WTC11 (cell line): ENCODE measurements at regions not wholly inside any gene's neighbourhood (a gene's known extent, or its start where the extent isn't known, plus 50 kb on each side); places are given as distances from the start of the nearest gene placed in this dataset.
A peak's percentile ranks its signal among the peaks of the same experiment; 100 is the strongest.

Source experiments
- ATAC-seq: fragments of 200-7000 bp; cut with Tn5 transposase; 2 replicates; pipeline ENCODE4 v1.10.0; 2021; ENCODE audit warnings: mild to moderate bottlenecking, moderate library complexity
- CTCF ChIA-PET: fragments of 300-600 bp; sonication (Branson Sonifier 250); formaldehyde crosslinking; loops from one replicate; lab custom pipeline; 2021; ENCODE audit warnings: antibody characterized with exemption; lab: Charles Lee
- POLR2A ChIA-PET: fragments of 350-600 bp; sonication (Branson Sonifier 250); formaldehyde crosslinking; loops from one replicate; lab custom pipeline; 2021; ENCODE audit warnings: antibody characterized with exemption; lab: Charles Lee
- DNase-seq: peaks from one replicate; pipeline ENCODE4 v3.0.0; 2021; ENCODE audit warnings: low spot score
- H3K27ac Mint-ChIP-seq: 2 replicates; pipeline ENCODE4 v1.8.0; 2021; ENCODE audit warnings: mixed read lengths
- H3K27me3 Mint-ChIP-seq: 2 replicates; pipeline ENCODE4 v1.8.0; 2021; ENCODE audit warnings: low read depth, mild to moderate bottlenecking, moderate library complexity, mixed read lengths
- H3K36me3 Mint-ChIP-seq: 2 replicates; pipeline ENCODE4 v1.8.0; 2021; ENCODE audit warnings: mixed read lengths
- H3K4me1 Mint-ChIP-seq: 2 replicates; pipeline ENCODE4 v1.8.0; 2022; ENCODE audit warnings: mixed read lengths
- H3K4me3 Mint-ChIP-seq: 2 replicates; pipeline ENCODE4 v1.8.0; 2021; ENCODE audit warnings: mild to moderate bottlenecking, moderate library complexity, mixed read lengths
- H3K9me3 Mint-ChIP-seq: 2 replicates; pipeline ENCODE4 v1.8.0; 2021; ENCODE audit warnings: mixed read lengths
- CREM ChIP-seq: sonication (generic); formaldehyde crosslinking; IDR thresholded peaks from 2 replicates; pipeline ENCODE4 v1.8.1; 2022; ENCODE audit warnings: mild to moderate bottlenecking, missing genetic modification reagents, moderate library complexity
- MXD4 ChIP-seq: fragments of 250-450 bp; sonication (Bioruptor Pico); IDR thresholded peaks from 2 replicates; pipeline ENCODE4 v1.8.0; 2021; ENCODE audit warnings: mild to moderate bottlenecking, moderate library complexity, borderline replicate concordance
- NFATC4 ChIP-seq: fragments of 250-450 bp; sonication (Bioruptor Pico); IDR thresholded peaks from 2 replicates; pipeline ENCODE4 v1.9.0; 2021; ENCODE audit warnings: mild to moderate bottlenecking
- NFYB ChIP-seq: sonication (generic); formaldehyde crosslinking; conservative IDR thresholded peaks from 2 replicates; pipeline ENCODE4 v1.8.0; 2022; ENCODE audit warnings: low read depth, missing genetic modification reagents
- PRRX2 ChIP-seq: fragments of 250-450 bp; sonication (Bioruptor Pico); IDR thresholded peaks from 2 replicates; pipeline ENCODE4 v1.8.0; 2021; ENCODE audit warnings: mild to moderate bottlenecking
- RELA ChIP-seq: sonication (generic); formaldehyde crosslinking; IDR thresholded peaks from 2 replicates; pipeline ENCODE4 v1.8.1; 2022; ENCODE audit warnings: missing genetic modification reagents, mild to moderate bottlenecking, borderline replicate concordance
- SMAD3 ChIP-seq: sonication (generic); formaldehyde crosslinking; IDR thresholded peaks from 2 replicates; pipeline ENCODE4 v1.8.0; 2022; ENCODE audit warnings: missing genetic modification reagents, mild to moderate bottlenecking, borderline replicate concordance
- SOX15 ChIP-seq: fragments of 250-450 bp; sonication (Bioruptor Pico); IDR thresholded peaks from 2 replicates; pipeline ENCODE4 v1.9.0; 2021; ENCODE audit warnings: mild to moderate bottlenecking
- TEAD1 ChIP-seq: sonication (generic); formaldehyde crosslinking; IDR thresholded peaks from 2 replicates; pipeline ENCODE4 v1.8.0; 2022; ENCODE audit warnings: mild to moderate bottlenecking, missing genetic modification reagents
- ZNF219 ChIP-seq: sonication (generic); formaldehyde crosslinking; IDR thresholded peaks from 2 replicates; pipeline ENCODE4 v1.8.0; 2023; ENCODE audit warnings: missing genetic modification reagents, mild to moderate bottlenecking, borderline replicate concordance
- ZNF263 ChIP-seq: sonication (generic); formaldehyde crosslinking; IDR thresholded peaks from 2 replicates; pipeline ENCODE4 v1.8.1; 2022; ENCODE audit warnings: low read depth, mild to moderate bottlenecking, moderate library complexity, missing genetic modification reagents
- ZNF671 ChIP-seq: fragments of 250-450 bp; sonication (Bioruptor Pico); IDR thresholded peaks from 2 replicates; pipeline ENCODE4 v1.8.0; 2021; ENCODE audit warnings: mild to moderate bottlenecking
- TF ChIP-seq, protein P1 (sequence below): sonication (generic); formaldehyde crosslinking; IDR thresholded peaks from 2 replicates; pipeline ENCODE4 v1.8.0; 2023; ENCODE audit warnings: missing genetic modification reagents, mild to moderate bottlenecking, borderline replicate concordance
- TF ChIP-seq, protein P2 (sequence below): sonication (generic); formaldehyde crosslinking; IDR thresholded peaks from 2 replicates; pipeline ENCODE4 v1.8.0; 2023; ENCODE audit warnings: mild to moderate bottlenecking, missing genetic modification reagents
- TF ChIP-seq, protein P3 (sequence below): fragments of 250-450 bp; sonication (Bioruptor Pico); IDR thresholded peaks from 2 replicates; pipeline ENCODE4 v1.9.0; 2021; ENCODE audit warnings: mild to moderate bottlenecking
- TF ChIP-seq, protein P4 (sequence below): sonication (generic); formaldehyde crosslinking; IDR thresholded peaks from 2 replicates; pipeline ENCODE4 v1.8.0; 2022; ENCODE audit warnings: mild to moderate bottlenecking, missing genetic modification reagents
- TF ChIP-seq, protein P5 (sequence below): sonication (generic); formaldehyde crosslinking; IDR thresholded peaks from 2 replicates; pipeline ENCODE4 v1.8.0; 2022; ENCODE audit warnings: mild to moderate bottlenecking, missing genetic modification reagents
- TF ChIP-seq, protein P6 (sequence below): sonication (generic); formaldehyde crosslinking; IDR thresholded peaks from 2 replicates; pipeline ENCODE4 v1.8.0; 2022; ENCODE audit warnings: mild to moderate bottlenecking, missing genetic modification reagents
- TF ChIP-seq, protein P7 (sequence below): sonication (generic); formaldehyde crosslinking; IDR thresholded peaks from 2 replicates; pipeline ENCODE4 v1.8.1; 2023; ENCODE audit warnings: mild to moderate bottlenecking, missing genetic modification reagents

DNA sequence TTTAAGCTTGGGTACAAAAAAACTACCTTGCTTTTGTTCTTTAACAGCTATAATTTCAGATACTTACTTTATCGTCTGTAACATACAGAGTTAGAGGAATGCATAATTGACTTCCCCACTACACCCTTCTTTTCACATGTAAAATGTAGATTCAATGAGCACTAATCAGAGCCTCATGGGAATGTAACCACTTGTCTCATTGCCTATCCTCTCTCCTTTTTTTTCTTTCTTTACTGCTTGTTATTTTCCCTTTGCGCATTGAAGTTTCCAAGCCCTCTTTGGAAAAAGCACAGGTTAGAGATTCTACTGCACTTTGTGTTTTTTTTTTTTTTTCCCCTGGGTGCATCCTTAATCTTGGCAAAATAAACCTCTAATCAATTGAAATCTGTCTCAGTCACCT lies 965.1 kb upstream of the PABPC4L start:
- CTCF ChIA-PET = no interaction called here
- Mint-ChIP-seq H3K27ac (peak overlapping the region; percentile 73), H3K9me3 (peaks cover 13% of the 10 kb centered on the region), H3K27me3 (no peaks in the 10 kb centered on the region)
- POLR2A ChIA-PET = no interaction called here
- TF ChIP-seq, protein P1, sequence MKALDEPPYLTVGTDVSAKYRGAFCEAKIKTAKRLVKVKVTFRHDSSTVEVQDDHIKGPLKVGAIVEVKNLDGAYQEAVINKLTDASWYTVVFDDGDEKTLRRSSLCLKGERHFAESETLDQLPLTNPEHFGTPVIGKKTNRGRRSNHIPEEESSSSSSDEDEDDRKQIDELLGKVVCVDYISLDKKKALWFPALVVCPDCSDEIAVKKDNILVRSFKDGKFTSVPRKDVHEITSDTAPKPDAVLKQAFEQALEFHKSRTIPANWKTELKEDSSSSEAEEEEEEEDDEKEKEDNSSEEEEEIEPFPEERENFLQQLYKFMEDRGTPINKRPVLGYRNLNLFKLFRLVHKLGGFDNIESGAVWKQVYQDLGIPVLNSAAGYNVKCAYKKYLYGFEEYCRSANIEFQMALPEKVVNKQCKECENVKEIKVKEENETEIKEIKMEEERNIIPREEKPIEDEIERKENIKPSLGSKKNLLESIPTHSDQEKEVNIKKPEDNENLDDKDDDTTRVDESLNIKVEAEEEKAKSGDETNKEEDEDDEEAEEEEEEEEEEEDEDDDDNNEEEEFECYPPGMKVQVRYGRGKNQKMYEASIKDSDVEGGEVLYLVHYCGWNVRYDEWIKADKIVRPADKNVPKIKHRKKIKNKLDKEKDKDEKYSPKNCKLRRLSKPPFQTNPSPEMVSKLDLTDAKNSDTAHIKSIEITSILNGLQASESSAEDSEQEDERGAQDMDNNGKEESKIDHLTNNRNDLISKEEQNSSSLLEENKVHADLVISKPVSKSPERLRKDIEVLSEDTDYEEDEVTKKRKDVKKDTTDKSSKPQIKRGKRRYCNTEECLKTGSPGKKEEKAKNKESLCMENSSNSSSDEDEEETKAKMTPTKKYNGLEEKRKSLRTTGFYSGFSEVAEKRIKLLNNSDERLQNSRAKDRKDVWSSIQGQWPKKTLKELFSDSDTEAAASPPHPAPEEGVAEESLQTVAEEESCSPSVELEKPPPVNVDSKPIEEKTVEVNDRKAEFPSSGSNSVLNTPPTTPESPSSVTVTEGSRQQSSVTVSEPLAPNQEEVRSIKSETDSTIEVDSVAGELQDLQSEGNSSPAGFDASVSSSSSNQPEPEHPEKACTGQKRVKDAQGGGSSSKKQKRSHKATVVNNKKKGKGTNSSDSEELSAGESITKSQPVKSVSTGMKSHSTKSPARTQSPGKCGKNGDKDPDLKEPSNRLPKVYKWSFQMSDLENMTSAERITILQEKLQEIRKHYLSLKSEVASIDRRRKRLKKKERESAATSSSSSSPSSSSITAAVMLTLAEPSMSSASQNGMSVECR (CRISPR knock-in tag) = no peak
- TF ChIP-seq ZNF671 (CRISPR knock-in tag) (no peak), TEAD1 (no peak), RELA (no peak), MXD4 (CRISPR knock-in tag) (no peak), ZNF219 (CRISPR knock-in tag) (no peak), SMAD3 (CRISPR knock-in tag) (no peak), PRRX2 (CRISPR knock-in tag) (no peak), SOX15 (CRISPR knock-in tag) (no peak), NFYB (CRISPR knock-in tag) (no peak), NFATC4 (CRISPR knock-in tag) (no peak), CREM (no peak), ZNF263 (CRISPR knock-in tag) (no peak)
- TF ChIP-seq, protein P2, sequence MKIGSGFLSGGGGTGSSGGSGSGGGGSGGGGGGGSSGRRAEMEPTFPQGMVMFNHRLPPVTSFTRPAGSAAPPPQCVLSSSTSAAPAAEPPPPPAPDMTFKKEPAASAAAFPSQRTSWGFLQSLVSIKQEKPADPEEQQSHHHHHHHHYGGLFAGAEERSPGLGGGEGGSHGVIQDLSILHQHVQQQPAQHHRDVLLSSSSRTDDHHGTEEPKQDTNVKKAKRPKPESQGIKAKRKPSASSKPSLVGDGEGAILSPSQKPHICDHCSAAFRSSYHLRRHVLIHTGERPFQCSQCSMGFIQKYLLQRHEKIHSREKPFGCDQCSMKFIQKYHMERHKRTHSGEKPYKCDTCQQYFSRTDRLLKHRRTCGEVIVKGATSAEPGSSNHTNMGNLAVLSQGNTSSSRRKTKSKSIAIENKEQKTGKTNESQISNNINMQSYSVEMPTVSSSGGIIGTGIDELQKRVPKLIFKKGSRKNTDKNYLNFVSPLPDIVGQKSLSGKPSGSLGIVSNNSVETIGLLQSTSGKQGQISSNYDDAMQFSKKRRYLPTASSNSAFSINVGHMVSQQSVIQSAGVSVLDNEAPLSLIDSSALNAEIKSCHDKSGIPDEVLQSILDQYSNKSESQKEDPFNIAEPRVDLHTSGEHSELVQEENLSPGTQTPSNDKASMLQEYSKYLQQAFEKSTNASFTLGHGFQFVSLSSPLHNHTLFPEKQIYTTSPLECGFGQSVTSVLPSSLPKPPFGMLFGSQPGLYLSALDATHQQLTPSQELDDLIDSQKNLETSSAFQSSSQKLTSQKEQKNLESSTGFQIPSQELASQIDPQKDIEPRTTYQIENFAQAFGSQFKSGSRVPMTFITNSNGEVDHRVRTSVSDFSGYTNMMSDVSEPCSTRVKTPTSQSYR (CRISPR knock-in tag) = no peak
- TF ChIP-seq, protein P3, sequence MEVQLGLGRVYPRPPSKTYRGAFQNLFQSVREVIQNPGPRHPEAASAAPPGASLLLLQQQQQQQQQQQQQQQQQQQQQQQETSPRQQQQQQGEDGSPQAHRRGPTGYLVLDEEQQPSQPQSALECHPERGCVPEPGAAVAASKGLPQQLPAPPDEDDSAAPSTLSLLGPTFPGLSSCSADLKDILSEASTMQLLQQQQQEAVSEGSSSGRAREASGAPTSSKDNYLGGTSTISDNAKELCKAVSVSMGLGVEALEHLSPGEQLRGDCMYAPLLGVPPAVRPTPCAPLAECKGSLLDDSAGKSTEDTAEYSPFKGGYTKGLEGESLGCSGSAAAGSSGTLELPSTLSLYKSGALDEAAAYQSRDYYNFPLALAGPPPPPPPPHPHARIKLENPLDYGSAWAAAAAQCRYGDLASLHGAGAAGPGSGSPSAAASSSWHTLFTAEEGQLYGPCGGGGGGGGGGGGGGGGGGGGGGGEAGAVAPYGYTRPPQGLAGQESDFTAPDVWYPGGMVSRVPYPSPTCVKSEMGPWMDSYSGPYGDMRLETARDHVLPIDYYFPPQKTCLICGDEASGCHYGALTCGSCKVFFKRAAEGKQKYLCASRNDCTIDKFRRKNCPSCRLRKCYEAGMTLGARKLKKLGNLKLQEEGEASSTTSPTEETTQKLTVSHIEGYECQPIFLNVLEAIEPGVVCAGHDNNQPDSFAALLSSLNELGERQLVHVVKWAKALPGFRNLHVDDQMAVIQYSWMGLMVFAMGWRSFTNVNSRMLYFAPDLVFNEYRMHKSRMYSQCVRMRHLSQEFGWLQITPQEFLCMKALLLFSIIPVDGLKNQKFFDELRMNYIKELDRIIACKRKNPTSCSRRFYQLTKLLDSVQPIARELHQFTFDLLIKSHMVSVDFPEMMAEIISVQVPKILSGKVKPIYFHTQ (CRISPR knock-in tag) = no peak
- TF ChIP-seq, protein P4, sequence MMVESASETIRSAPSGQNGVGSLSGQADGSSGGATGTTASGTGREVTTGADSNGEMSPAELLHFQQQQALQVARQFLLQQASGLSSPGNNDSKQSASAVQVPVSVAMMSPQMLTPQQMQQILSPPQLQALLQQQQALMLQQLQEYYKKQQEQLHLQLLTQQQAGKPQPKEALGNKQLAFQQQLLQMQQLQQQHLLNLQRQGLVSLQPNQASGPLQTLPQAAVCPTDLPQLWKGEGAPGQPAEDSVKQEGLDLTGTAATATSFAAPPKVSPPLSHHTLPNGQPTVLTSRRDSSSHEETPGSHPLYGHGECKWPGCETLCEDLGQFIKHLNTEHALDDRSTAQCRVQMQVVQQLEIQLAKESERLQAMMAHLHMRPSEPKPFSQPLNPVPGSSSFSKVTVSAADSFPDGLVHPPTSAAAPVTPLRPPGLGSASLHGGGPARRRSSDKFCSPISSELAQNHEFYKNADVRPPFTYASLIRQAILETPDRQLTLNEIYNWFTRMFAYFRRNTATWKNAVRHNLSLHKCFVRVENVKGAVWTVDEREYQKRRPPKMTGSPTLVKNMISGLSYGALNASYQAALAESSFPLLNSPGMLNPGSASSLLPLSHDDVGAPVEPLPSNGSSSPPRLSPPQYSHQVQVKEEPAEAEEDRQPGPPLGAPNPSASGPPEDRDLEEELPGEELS (CRISPR knock-in tag) = no peak
- TF ChIP-seq, protein P5, sequence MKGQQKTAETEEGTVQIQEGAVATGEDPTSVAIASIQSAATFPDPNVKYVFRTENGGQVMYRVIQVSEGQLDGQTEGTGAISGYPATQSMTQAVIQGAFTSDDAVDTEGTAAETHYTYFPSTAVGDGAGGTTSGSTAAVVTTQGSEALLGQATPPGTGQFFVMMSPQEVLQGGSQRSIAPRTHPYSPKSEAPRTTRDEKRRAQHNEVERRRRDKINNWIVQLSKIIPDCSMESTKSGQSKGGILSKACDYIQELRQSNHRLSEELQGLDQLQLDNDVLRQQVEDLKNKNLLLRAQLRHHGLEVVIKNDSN (CRISPR knock-in tag) = no peak
- TF ChIP-seq, protein P6, sequence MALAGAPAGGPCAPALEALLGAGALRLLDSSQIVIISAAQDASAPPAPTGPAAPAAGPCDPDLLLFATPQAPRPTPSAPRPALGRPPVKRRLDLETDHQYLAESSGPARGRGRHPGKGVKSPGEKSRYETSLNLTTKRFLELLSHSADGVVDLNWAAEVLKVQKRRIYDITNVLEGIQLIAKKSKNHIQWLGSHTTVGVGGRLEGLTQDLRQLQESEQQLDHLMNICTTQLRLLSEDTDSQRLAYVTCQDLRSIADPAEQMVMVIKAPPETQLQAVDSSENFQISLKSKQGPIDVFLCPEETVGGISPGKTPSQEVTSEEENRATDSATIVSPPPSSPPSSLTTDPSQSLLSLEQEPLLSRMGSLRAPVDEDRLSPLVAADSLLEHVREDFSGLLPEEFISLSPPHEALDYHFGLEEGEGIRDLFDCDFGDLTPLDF = no peak
- TF ChIP-seq, protein P7, sequence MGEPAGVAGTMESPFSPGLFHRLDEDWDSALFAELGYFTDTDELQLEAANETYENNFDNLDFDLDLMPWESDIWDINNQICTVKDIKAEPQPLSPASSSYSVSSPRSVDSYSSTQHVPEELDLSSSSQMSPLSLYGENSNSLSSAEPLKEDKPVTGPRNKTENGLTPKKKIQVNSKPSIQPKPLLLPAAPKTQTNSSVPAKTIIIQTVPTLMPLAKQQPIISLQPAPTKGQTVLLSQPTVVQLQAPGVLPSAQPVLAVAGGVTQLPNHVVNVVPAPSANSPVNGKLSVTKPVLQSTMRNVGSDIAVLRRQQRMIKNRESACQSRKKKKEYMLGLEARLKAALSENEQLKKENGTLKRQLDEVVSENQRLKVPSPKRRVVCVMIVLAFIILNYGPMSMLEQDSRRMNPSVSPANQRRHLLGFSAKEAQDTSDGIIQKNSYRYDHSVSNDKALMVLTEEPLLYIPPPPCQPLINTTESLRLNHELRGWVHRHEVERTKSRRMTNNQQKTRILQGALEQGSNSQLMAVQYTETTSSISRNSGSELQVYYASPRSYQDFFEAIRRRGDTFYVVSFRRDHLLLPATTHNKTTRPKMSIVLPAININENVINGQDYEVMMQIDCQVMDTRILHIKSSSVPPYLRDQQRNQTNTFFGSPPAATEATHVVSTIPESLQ = no peak
- TF ChIP-seq, all 79 proteins: peak for 0
- ATAC-seq = peak; percentile 47
- H3K4me1 Mint-ChIP-seq = peaks cover 25% of the 10 kb centered on the region
- no peak overlapping the region; the same call in 1 of the 2 replicates for H3K4me3 Mint-ChIP-seq
- DNase-seq = no peak
- H3K36me3 Mint-ChIP-seq = peaks cover 12% of the 10 kb centered on the region
